Keratinocyte (primary cell): ENCODE measurements at regions not wholly inside any gene's neighbourhood (a gene's known extent, or its start where the extent isn't known, plus 50 kb on each side); places are given as distances from the start of the nearest gene placed in this dataset.

Source experiments
- DNase-seq: peaks from one replicate; pipeline ENCODE4 v3.0.0-alpha.2; 2011; ENCODE audit warnings: low read depth, missing footprints, low spot score
- FAIRE-seq: peaks from 2 replicates; lab custom pipeline; 2011; peaks lifted over from hg19 to GRCh38; lab: Jason Lieb, UNC
- H2AFZ ChIP-seq: 2 replicates; pipeline ENCODE4 v1.6.0; 2012; ENCODE audit warnings: low read length, control low read depth, inconsistent platforms; ENCODE audit not compliant: control insufficient read depth
- H3K27ac ChIP-seq: 2 replicates; pipeline ENCODE4 v1.5.1; 2011; ENCODE audit warnings: low read length; ENCODE audit not compliant: control insufficient read depth, insufficient read depth
- H3K27me3 ChIP-seq: 3 replicates; pipeline ENCODE4 v1.6.0; 2011; ENCODE audit warnings: low read length; ENCODE audit not compliant: control insufficient read depth, insufficient read depth; ENCODE audit errors: extremely low read depth
- H3K36me3 ChIP-seq, 2 experiments: 2 replicates in 1 of 2; 3 replicates in 1 of 2; pipeline ENCODE4 v1.5.1; 2011; ENCODE audit warnings: low read length in 2 of 2, mild to moderate bottlenecking in 1 of 2; ENCODE audit not compliant: control insufficient read depth in 2 of 2, insufficient read depth in 2 of 2; ENCODE audit errors: extremely low read depth in 1 of 2
- H3K4me1 ChIP-seq: 3 replicates; pipeline ENCODE4 v1.5.1; 2011; ENCODE audit warnings: low read length; ENCODE audit not compliant: control insufficient read depth, insufficient read depth; ENCODE audit errors: extremely low read depth
- H3K4me2 ChIP-seq: 3 replicates; pipeline ENCODE4 v1.6.0; 2011; ENCODE audit warnings: low read depth, low read length; ENCODE audit not compliant: control insufficient read depth, insufficient read depth; ENCODE audit errors: extremely low read depth
- H3K4me3 ChIP-seq, 3 experiments: fragments of 200-600 bp in 1 of 3; sonication (generic) in 1 of 3; 2 replicates in 2 of 3; 3 replicates in 1 of 3; pipeline ENCODE4 v1.5.1; 2011 to 2016; ENCODE audit warnings: low read length in 3 of 3, mild to moderate bottlenecking in 3 of 3, control low read depth in 2 of 3, inconsistent platforms in 1 of 3, low read depth in 1 of 3, mixed read lengths in 1 of 3, mixed run types in 1 of 3, moderate library complexity in 1 of 3; ENCODE audit not compliant: control insufficient read depth in 2 of 3, insufficient read depth in 2 of 3; ENCODE audit errors: extremely low read depth in 1 of 3
- H3K79me2 ChIP-seq: 2 replicates; pipeline ENCODE4 v1.6.0; 2012; ENCODE audit warnings: low read length; ENCODE audit not compliant: control insufficient read depth, insufficient read depth
- H3K9ac ChIP-seq: 3 replicates; pipeline ENCODE4 v1.6.0; 2011; ENCODE audit warnings: low read length; ENCODE audit not compliant: control insufficient read depth, insufficient read depth; ENCODE audit errors: extremely low read depth
- H3K9me1 ChIP-seq: 3 replicates; pipeline ENCODE4 v1.6.0; 2011; ENCODE audit warnings: low read length; ENCODE audit not compliant: control insufficient read depth, insufficient read depth; ENCODE audit errors: extremely low read depth
- H3K9me3 ChIP-seq: 2 replicates; pipeline ENCODE4 v1.5.1; 2012; ENCODE audit warnings: low read depth, low read length; ENCODE audit not compliant: control insufficient read depth
- H4K20me1 ChIP-seq: 3 replicates; pipeline ENCODE4 v1.6.0; 2011; ENCODE audit warnings: low read length; ENCODE audit not compliant: control insufficient read depth, insufficient read depth; ENCODE audit errors: extremely low read depth
- CTCF ChIP-seq, 3 experiments: IDR thresholded peaks in 1 of 3; conservative IDR thresholded peaks in 1 of 3; optimal IDR thresholded peaks in 1 of 3; 2 replicates in 2 of 3; 3 replicates in 1 of 3; pipeline versions ENCODE3 to v1.5.1; 2011; ENCODE audit warnings: low read length in 3 of 3, mild to moderate bottlenecking in 3 of 3, moderate library complexity in 2 of 3, control low read depth in 1 of 3, inconsistent platforms in 1 of 3; ENCODE audit not compliant: insufficient read depth in 2 of 3; ENCODE audit errors: extremely low read depth in 1 of 3
- EZH2 ChIP-seq: IDR thresholded peaks from one replicate; pipeline ENCODE4 v1.6.1; 2012; ENCODE audit warnings: inconsistent platforms, mild to moderate bottlenecking, low read length, moderate library complexity
- dilution Hi-C: fragments of 300-500 bp; cut with MboI; formaldehyde crosslinking; loops from one replicate; pipeline ENCODE4 v1.7.0; 2020; ENCODE audit warnings: low sequenced_read_pairs; ENCODE audit not compliant: extremely low pct_ligation_motif_present

GRCh38 chr7:22655781-22656180 is 71.2 kb upstream of the IL6 start:
- TF ChIP-seq CTCF (optimal IDR thresholded peaks at IDR 0.05 in 1 of 3, IDR thresholded peaks at IDR 0.05 in 1 of 3, conservative IDR thresholded peaks at IDR 0.05 in 1 of 3; ENCODE audit: extremely low read depth in 1 of 3, insufficient read depth in 2 of 3, low read length in 3 of 3): no peak
- no peaks in the 10 kb centered on the region for H4K20me1 ChIP-seq
- no peak overlapping the region for H3K27ac ChIP-seq
- H3K9ac ChIP-seq: no peak overlapping the region
- H2AFZ ChIP-seq: no peak overlapping the region
- H3K9me3 ChIP-seq: no peaks in the 10 kb centered on the region
- FAIRE-seq (no peak), DNase-seq (no peak)
- H3K4me3 ChIP-seq: no peak overlapping the region
- no peaks in the 10 kb centered on the region for H3K79me2 ChIP-seq
- no peak overlapping the region for H3K4me2 ChIP-seq
- no peaks in the 10 kb centered on the region for H3K27me3 ChIP-seq
- peaks cover 15% of the 10 kb centered on the region for H3K4me1 ChIP-seq
- H3K9me1 ChIP-seq: no peaks in the 10 kb centered on the region
- no peaks in the 10 kb centered on the region for H3K36me3 ChIP-seq
- dilution Hi-C loops: no loop called here

- DNase-seq (no peak), FAIRE-seq (no peak)
- Histone ChIP-seq H3K9ac (no peak overlapping the region), H3K9me1 (no peaks in the 10 kb centered on the region), H3K79me2 (no peaks in the 10 kb centered on the region), H3K4me1 (peaks cover 15% of the 10 kb centered on the region), H2AFZ (no peak overlapping the region), H3K4me2 (no peak overlapping the region), H3K27me3 (no peaks in the 10 kb centered on the region), H4K20me1 (no peaks in the 10 kb centered on the region), H3K4me3 (no peak overlapping the region), H3K36me3 (no peaks in the 10 kb centered on the region), H3K27ac (no peak overlapping the region), H3K9me3 (no peaks in the 10 kb centered on the region)
- TF ChIP-seq EZH2 (no peak), CTCF (optimal IDR thresholded peaks at IDR 0.05 in 1 of 3, IDR thresholded peaks at IDR 0.05 in 1 of 3, conservative IDR thresholded peaks at IDR 0.05 in 1 of 3; ENCODE audit: extremely low read depth in 1 of 3, insufficient read depth in 2 of 3, low read length in 3 of 3) (no peak)
- dilution Hi-C loops: no loop called here
These were observed 72.2 kb upstream of the IL6 start for GRCh38 chr7:22654831-22655230.
